GF-D8 (cell line): ENCODE measurements at regions not wholly inside any gene's neighbourhood (a gene's known extent, or its start where the extent isn't known, plus 50 kb on each side); places are given as distances from the start of the nearest gene placed in this dataset.
"Not testable (repeated sequence)": the region's sequence is repeated elsewhere in the genome, so short reads cannot be mapped to it uniquely, and the experiment has no call there.

Source experiments
- DNase-seq: peaks from one replicate; lab custom pipeline; 2025; lab: John Stamatoyannopoulos, UW

DNA sequence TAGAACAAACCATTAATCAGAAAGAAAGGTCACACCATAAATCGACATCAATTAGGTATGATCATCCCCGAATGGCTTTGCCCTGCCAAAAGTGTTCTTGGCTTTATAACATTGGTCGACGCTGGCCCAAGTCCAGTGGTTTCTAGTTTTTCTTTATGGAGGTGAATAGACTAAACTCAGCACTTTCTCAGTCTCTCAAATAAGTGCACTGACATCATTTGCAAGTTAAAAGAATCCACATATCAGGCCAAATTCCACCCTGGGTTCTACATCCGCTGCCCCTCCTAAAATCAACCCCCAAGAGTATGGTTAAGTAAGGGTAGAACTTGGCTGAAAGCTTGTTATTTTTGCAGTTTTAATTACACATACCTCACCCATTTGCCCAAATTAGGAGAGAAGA, 314.3 kb downstream of the C12orf75 start:
- no peak for DNase-seq

GRCh38 chr12:105654606-105655005, 324.1 kb downstream of the C12orf75 start:
- DNase-seq = no peak

DNA sequence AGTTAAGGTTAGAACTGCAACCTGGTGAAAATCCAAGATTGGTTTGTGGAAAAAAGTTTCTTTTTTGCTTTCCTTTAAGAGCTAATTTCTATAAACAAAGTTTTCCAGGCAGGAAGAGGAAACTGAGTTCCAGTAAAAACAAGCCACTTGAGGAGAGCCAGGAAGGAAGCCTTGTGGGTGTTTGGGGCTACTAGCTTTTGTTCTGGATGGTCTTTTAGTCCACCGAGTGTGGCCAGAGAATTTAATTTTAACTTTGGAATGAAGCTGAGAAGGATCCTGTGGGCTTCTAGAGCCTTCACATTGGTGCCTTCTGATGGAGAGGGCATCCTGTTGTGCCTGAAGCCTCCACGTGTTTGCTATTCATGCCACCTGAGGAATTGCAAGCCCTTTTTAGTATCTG, 327.9 kb downstream of the C12orf75 start:
- DNase-seq = no peak

- no peak for DNase-seq
Measured at GRCh38 chr12:105659355-105660075, 329.0 kb downstream of the C12orf75 start.

DNA sequence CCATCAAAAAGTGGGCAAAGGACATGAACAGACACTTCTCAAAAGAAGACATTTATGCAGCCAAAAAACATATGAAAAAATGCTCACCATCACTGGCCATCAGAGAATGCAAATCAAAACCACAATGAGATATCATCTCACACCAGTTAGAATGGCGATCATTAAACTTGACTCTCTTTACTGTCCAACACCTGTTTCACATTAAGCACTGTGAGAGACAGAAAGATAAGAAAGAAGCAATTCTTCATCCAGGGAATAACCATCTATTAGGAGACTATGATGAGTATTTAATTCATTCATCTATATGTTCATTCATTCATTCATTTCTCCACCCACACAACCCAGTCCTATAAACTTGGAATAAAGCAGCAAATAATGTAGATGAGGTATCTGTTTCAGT, 334.3 kb downstream of the C12orf75 start:
- DNase-seq = not testable (repeated sequence)

- DNase-seq = no peak
Measured at GRCh38 chr12:105665366-105665765, 334.9 kb downstream of the C12orf75 start.

DNA sequence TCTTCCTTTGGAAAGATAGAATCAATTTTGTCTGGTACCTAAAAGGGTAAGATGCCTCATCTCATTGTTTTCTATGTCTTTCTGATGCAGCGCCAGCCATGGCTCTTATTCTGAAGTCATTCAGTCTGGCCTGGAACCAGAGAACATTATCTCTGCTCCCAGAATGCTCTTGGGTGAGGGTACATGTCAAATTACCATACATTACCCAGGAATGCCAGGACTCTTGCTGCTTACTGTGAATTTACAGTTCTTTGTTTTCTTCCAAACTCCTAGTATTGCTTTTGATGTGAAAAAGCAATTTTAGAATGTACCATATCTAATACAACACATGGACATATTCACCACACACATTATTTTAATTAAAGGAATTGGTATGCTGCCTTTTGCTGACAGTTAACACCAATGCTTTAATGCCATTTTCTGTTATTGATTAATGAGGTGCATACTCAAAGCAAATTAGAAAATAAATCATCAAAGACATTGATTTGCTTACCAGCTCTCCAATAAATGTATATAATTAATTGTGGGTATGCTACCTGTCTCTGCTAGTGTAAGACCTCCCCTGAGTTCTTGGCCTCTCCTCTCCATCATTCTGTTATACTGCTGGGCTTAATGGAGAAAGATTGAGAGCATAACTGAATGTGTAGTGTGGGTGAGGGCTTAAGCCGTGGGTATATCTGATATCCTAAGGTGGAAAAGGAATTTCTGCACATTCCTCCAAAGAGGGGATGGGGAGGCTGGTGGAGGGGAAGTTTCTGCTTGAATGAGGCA, 337.7 kb downstream of the C12orf75 start:
- no peak for DNase-seq

- no peak for DNase-seq
Measured at GRCh38 chr12:105670672-105671071, 340.2 kb downstream of the C12orf75 start.

DNA sequence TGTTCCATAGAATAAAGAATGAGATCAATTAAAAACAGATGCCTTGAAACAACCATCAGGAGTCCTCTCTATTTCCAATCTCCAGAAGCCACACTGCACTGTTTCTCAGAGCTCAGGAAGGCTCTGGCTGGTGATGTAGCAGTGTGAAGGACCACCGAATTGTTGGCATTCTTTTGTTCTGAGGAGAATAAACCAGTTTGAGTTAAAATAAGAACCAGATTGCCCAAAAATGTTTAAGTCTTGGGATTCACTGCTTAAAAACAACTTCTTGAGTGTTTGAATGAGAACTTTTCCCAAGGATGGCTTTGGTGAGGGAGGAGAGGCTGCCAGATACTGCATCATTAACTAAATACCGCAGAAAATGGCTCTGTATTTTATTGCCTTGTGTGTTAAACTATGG, 341.2 kb downstream of the C12orf75 start:
- DNase-seq = no peak

GRCh38 chr12:105672121-105672975, 341.9 kb downstream of the C12orf75 start:
- DNase-seq = no peak

DNA sequence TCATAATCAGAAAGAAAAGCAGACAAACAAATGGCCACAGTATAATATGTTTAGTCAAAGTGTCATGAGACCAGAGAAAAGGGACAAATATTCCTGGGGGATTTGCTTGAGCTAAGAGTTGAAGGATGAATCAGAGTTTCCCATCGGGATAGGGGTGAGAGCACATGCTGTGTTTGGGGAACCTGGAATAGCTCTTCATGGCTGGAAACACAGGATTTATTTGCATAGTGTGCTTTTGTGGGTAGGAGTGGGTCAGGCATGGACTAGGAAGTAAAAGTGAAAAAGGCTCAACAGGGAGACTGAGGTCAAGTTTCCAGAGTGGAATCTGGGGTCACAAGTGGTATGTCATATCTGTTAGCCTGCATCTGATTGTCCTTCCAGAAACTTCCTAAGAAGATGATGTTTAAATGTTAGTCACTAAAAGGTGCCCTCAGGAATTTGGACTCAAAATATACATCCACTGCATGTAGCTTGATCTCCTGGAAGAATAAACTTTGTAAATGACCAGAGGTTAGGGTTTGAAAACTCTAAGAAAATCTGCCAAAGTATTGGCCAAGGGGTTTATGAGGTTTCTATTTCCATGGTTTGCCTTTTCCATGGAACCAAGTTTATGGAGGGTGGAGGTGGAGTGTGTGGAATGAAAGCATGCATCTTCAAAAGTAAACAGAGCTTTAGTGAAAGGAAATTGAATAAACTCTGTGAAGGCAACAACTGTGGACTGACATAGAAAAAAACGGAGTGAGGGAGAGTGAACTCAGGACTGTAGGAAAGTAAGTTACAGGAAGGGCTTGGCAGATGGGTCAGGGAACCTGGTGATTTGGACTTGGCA, 344.6 kb downstream of the C12orf75 start:
- no peak for DNase-seq

DNA sequence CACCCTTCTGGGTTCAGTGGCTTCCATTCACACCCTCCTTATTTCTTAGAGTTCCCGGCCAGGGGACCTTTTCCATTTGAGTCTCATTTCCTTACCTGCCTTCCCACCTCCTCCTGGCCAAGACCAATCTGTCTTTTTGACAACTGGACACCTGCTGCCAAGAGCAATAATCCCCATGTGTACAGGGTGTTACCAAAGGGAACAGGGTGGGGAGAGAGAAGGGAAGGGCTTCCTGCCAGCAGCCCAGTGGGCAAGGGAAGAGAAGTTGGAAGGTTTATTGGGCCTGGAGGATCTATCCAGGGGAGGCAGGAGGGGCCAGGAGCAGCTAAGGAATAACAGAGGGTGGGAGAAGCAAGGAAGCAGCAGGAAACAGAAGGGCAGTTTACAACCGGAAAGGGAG, 346.2 kb downstream of the C12orf75 start:
- no peak for DNase-seq

- DNase-seq = no peak
Measured at GRCh38 chr12:105677672-105678071, 347.2 kb downstream of the C12orf75 start.

GRCh38 chr12:105679982-105680381, 349.5 kb downstream of the C12orf75 start:
- DNase-seq = no peak

GRCh38 chr12:105681341-105681740, 350.9 kb downstream of the C12orf75 start:
- no peak for DNase-seq

DNA sequence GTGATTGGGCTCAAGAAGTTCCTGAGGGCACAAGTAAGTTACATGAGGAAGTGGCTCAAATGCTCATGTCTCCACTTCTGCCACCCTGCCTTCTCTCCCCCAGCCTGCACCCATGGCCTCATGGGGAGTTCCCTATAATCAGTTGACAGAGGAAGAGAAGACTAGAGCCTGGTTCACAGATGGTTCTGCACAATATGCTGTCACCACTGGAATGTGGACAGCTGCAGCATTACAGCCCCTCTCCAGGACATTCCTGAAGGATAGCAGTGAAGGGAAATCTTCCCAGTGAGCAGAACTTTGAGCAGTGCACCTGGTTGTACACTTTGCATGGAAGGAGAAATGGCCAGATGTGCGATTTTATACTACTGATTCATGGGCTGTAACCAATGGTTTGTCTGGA, 352.3 kb downstream of the C12orf75 start:
- not testable (repeated sequence) for DNase-seq

DNA sequence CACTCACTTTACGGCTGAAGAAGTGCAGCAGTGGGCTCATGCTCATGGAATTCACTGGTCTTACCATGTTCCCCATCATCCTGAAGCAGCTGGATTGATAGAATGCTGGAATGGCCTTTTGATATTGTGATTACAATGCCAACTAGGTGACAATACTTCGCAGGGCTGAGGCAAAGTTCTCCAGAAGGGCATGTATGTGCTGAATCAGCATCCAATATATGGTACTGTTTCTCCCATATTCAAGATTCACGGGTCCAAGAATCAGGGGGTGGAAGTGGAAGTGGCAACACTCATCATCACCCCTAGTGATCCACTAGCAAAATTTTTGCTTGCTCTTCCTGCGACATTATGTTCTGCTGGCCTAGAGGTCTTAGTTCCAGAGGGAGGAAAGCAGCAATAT, 353.3 kb downstream of the C12orf75 start:
- not testable (repeated sequence) for DNase-seq

DNA sequence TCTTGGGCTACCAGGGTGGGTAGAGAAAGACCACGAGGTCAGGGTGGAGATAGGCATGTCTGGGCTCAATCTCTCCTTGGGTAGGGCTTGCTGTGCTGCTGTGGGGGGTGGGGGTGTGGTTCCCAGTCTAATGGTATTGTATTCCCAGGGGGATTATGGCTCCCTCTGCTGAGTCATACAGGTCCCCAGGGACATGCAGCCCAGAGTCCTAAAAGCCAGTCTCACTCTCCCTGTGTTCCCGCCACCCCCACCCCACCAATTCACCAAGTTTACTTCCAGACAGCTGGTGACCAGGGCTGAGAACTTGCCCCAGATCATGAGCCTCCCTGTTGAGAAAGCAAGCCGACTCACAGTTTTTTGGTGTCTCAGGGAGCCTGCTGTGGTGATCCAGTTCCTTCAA, 367.6 kb downstream of the C12orf75 start:
- DNase-seq = no peak

- DNase-seq = no peak
Measured at GRCh38 chr12:105699209-105699608, 368.7 kb downstream of the C12orf75 start.

GRCh38 chr12:105704787-105705186, 374.3 kb downstream of the C12orf75 start:
- no peak for DNase-seq

GRCh38 chr12:105705235-105705634, 374.7 kb downstream of the C12orf75 start:
- no peak for DNase-seq

DNA sequence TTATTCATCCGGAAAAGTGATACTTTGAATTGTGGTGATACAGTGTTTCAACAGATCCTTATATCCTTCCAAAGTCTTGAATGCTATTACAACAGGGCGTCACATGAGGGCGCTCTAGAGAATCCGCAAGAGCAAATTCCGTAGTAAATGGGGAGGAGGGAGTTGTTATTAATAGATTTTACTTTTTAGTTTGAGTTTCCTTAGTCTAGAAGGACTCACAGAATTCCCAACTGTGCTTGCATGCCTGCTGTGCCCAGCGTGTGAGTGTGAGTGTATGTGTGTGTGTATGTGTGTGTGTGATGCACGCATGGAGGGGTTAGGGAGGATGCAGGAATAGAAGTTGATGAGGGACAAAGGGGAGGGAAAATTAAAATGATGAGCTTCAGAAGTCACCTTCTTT, 375.3 kb downstream of the C12orf75 start:
- DNase-seq = no peak
